ENCODE measurements at regions not wholly inside any gene's neighbourhood (a gene's known extent, or its start where the extent isn't known, plus 50 kb on each side); places are given as distances from the start of the nearest gene placed in this dataset.

DNA sequence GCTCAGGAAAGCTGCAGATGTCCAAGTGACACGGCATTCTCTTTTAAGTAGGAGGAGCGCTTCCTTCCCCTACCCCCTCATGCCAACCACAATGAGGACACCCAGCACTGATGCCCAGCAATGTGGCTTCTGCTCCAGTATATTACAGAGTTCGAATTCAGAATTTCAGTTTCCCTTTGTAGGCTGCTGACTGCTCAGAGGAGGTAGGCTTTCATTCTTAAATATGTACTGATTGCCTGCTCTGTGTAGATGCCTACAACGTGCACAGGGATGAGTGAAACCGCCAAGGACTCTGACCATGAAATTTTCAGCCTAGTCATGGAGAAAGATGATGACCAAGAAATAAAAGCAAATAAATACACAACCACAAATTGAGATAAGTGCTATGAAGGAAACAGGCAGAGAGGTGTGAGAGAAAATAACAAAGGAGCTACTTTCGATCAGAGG lies 50.9 kb upstream of the TNFAIP3 start:
- TF ChIP-seq POLR2AphosphoS5 (IDR thresholded peaks at IDR 0.05; ENCODE audit: low read depth, low read length) (no peak), POLR2A (IDR thresholded peaks at IDR 0.05; ENCODE audit: low read depth, low read length) (no peak), TAF1 (IDR thresholded peaks at IDR 0.05; ENCODE audit: borderline replicate concordance, low read depth, low read length) (no peak)
- FAIRE-seq: peak; percentile 56
- DNase-seq (ENCODE audit: insufficient read length): no peak

DNA sequence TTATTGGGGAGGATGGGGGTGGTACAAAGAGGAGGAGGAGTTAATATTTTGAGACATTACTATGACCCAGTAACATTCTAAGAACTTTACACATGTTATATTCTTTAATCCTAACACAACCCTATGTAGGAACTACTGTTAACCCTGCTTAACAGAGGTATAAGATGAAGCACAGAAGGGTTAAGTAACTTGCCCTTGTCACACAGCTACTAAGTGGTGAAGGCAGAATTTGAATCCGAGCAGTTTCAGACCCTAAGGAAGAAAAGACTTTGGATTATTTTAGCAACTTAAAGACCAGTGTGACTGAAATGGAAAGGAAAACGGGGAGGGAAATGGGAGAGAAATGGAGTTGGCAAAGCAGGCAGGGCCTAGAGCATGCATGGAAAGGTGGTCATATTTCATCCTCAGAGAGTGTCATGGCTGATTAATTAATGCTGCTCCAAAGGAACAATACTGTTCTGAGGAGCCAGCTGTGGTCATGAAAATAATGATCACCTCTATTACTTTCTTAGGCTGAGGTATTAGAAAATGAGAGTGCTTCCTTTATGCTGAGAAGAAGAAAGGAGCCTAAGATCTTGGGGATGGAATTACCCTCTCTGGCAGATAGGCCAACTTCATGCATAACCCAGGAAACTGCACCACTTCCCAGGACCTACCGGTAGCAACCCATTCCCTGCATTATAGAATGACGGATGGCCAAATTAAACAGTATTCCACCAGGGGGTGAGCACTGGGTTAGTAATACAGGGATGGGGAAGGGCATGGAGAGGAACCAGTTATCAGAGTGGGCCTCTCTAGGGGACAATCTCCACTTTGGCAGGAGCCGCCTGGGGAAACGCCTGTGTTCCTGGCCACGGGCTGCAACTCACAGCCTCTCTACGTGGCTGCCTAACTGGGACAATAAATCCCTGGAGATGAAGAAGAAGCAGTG lies 50.1 kb upstream of the TNFAIP3 start:
- no peak for FAIRE-seq
- no peak for DNase-seq (ENCODE audit: insufficient read length)
- no peak for TF ChIP-seq POLR2A (IDR thresholded peaks at IDR 0.05; ENCODE audit: low read depth, low read length)
- TF ChIP-seq POLR2AphosphoS5 (IDR thresholded peaks at IDR 0.05; ENCODE audit: low read depth, low read length): no peak
- TF ChIP-seq TAF1 (IDR thresholded peaks at IDR 0.05; ENCODE audit: borderline replicate concordance, low read depth, low read length): no peak
